ENCODE measurements at regions not wholly inside any gene's neighbourhood (a gene's known extent, or its start where the extent isn't known, plus 50 kb on each side); places are given as distances from the start of the nearest gene placed in this dataset.

GRCh38 chrX:151796576-151796975 lies 62.0 kb downstream of the CNGA2 start:
- DNase-seq (ENCODE audit: low read depth, low spot score), result no peak

GRCh38 chrX:151801980-151802379 lies 67.4 kb downstream of the CNGA2 start:
- no peak for DNase-seq (ENCODE audit: low read depth, low spot score)

GRCh38 chrX:151806967-151807540 lies 72.5 kb downstream of the CNGA2 start:
- DNase-seq (ENCODE audit: low read depth, low spot score), result no peak

GRCh38 chrX:151812661-151813060 lies 78.1 kb downstream of the CNGA2 start:
- no peak for DNase-seq (ENCODE audit: low read depth, low spot score)

- no peak for DNase-seq (ENCODE audit: low read depth, low spot score)
Observed at GRCh38 chrX:151814767-151815166, 80.2 kb downstream of the CNGA2 start.

- peak; percentile 62 for DNase-seq (ENCODE audit: low read depth, low spot score)
Observed at GRCh38 chrX:151815398-151815797, 80.9 kb downstream of the CNGA2 start.

GRCh38 chrX:151816934-151817333 lies 82.4 kb downstream of the CNGA2 start:
- peak; percentile 18 for DNase-seq (ENCODE audit: low read depth, low spot score)

GRCh38 chrX:151818828-151819227 lies 84.3 kb downstream of the CNGA2 start:
- DNase-seq (ENCODE audit: low read depth, low spot score), result no peak

GRCh38 chrX:151821226-151821625 lies 86.7 kb downstream of the CNGA2 start:
- DNase-seq (ENCODE audit: low read depth, low spot score), result no peak

- DNase-seq (ENCODE audit: low read depth, low spot score), result no peak
Observed at GRCh38 chrX:151825007-151825406, 87.7 kb upstream of the MAGEA4 start.

GRCh38 chrX:151825925-151826485 lies 86.7 kb upstream of the MAGEA4 start:
- DNase-seq (ENCODE audit: low read depth, low spot score), result peak; percentile 53

- no peak for DNase-seq (ENCODE audit: low read depth, low spot score)
Observed at GRCh38 chrX:151828439-151829080, 84.1 kb upstream of the MAGEA4 start.

- peak; percentile 41 for DNase-seq (ENCODE audit: low read depth, low spot score)
Observed at GRCh38 chrX:151830911-151831310, 81.8 kb upstream of the MAGEA4 start.

- no peak for DNase-seq (ENCODE audit: low read depth, low spot score)
Observed at GRCh38 chrX:151852294-151852693, 60.4 kb upstream of the MAGEA4 start.

GRCh38 chrX:151854726-151855495 lies 57.8 kb upstream of the MAGEA4 start:
- no peak for DNase-seq (ENCODE audit: low read depth, low spot score)

- DNase-seq (ENCODE audit: low read depth, low spot score), result no peak
Observed at GRCh38 chrX:151859481-151859880, 53.2 kb upstream of the MAGEA4 start.

- no peak for DNase-seq (ENCODE audit: low read depth, low spot score)
Observed at GRCh38 chrX:151860827-151861226, 51.9 kb upstream of the MAGEA4 start.
